HepG2 (cell line): ENCODE measurements at regions not wholly inside any gene's neighbourhood (a gene's known extent, or its start where the extent isn't known, plus 50 kb on each side); places are given as distances from the start of the nearest gene placed in this dataset.

Experiments used
- ATAC-seq: fragments of 200-7000 bp; cut with Tn5 transposase; 3 replicates; pipeline ENCODE4 v1.9.1; 2020; ENCODE audit warnings: mild to moderate bottlenecking, moderate library complexity
- BruUV-seq: library from RNA; stranded (reverse); fragments of 400-500 nt; replicated peaks from 2 replicates; lab custom pipeline; 2021; lab: Mats Ljungman, UMichigan
- CTCF ChIA-PET: fragments of 300-600 bp; formaldehyde crosslinking; extraction: SDS; loops from one replicate; lab custom pipeline; 2021; ENCODE audit warnings: low total read pairs, inconsistent platforms, low intra/inter-chr PET ratio; lab: Yijun Ruan, JAX
- POLR2A ChIA-PET: fragments of 350-600 bp; sonication (Branson Sonifier 250); formaldehyde crosslinking; loops from one replicate; lab custom pipeline; 2020; ENCODE audit warnings: antibody characterized with exemption, inconsistent platforms; lab: Yijun Ruan, JAX
- DNase-seq: peaks from one replicate; pipeline ENCODE4 v3.0.0-alpha.2; 2015; ENCODE audit warnings: low spot score
- FAIRE-seq: peaks from 3 replicates; lab custom pipeline; 2011; peaks lifted over from hg19 to GRCh38; lab: Jason Lieb, UNC
- H2AFZ ChIP-seq: one replicate; pipeline ENCODE4 v1.6.1; 2011; ENCODE audit warnings: low read length, inconsistent platforms
- H3K27ac ChIP-seq: fragments of 300-600 bp; 3 replicates; pipeline ENCODE4 v1.8.0; 2011; ENCODE audit warnings: mixed run types, mild to moderate bottlenecking, mixed read lengths, low read length, inconsistent platforms; ENCODE audit not compliant: insufficient read depth; ENCODE audit errors: extremely low read length
- H3K27me3 ChIP-seq, 2 experiments: fragments of 200-600 bp in 1 of 2; 2 replicates in 1 of 2; 3 replicates in 1 of 2; pipeline versions ENCODE4 v1.6.0 to v1.8.0; 2011; ENCODE audit warnings: low read length in 2 of 2, mild to moderate bottlenecking in 2 of 2, moderate library complexity in 2 of 2, inconsistent platforms in 1 of 2; ENCODE audit not compliant: insufficient read depth in 2 of 2, control insufficient read depth in 1 of 2
- H3K36me3 ChIP-seq, 2 experiments: fragments of 200-600 bp in 1 of 2; replicated peaks in 1 of 2; 2 replicates in 1 of 2; 3 replicates in 1 of 2; pipeline versions ENCODE4 v1.5.1 to v1.8.0; 2011; ENCODE audit warnings: low read length in 2 of 2, inconsistent platforms in 1 of 2; ENCODE audit not compliant: insufficient read depth in 2 of 2, control insufficient read depth in 1 of 2
- H3K4me1 ChIP-seq: 2 replicates; pipeline ENCODE4 v1.5.1; 2012; ENCODE audit warnings: low read length, inconsistent platforms; ENCODE audit not compliant: insufficient read depth
- H3K4me2 ChIP-seq: 2 replicates; pipeline ENCODE4 v1.6.0; 2011; ENCODE audit warnings: low read depth, low read length, inconsistent platforms
- H3K4me3 ChIP-seq, 3 experiments: fragments of 200-600 bp in 1 of 3; sonication (generic), shearing (Covaris generic) in 1 of 3; replicated peaks in 1 of 3; 2 replicates each; pipeline ENCODE4 v1.5.1; 2011 to 2016; ENCODE audit warnings: low read length in 3 of 3, inconsistent platforms in 2 of 3, low read depth in 2 of 3, mild to moderate bottlenecking in 2 of 3, control low read depth in 1 of 3, mixed read lengths in 1 of 3; ENCODE audit not compliant: insufficient read depth in 1 of 3
- H3K79me2 ChIP-seq: one replicate; pipeline ENCODE4 v1.6.1; 2011; ENCODE audit warnings: low read length, inconsistent platforms; ENCODE audit not compliant: insufficient read depth
- H3K9ac ChIP-seq: 2 replicates; pipeline ENCODE4 v1.6.0; 2011; ENCODE audit warnings: mild to moderate bottlenecking, low read depth, low read length, inconsistent platforms; ENCODE audit not compliant: insufficient read depth
- H3K9me3 ChIP-seq: 2 replicates; pipeline ENCODE4 v1.5.1; 2012; ENCODE audit warnings: mild to moderate bottlenecking, low read length
- H4K20me1 ChIP-seq: 2 replicates; pipeline ENCODE4 v1.6.0; 2011; ENCODE audit warnings: inconsistent platforms, mild to moderate bottlenecking, low read length, moderate library complexity; ENCODE audit not compliant: insufficient read depth
- SOX13 ChIP-seq, 3 experiments: fragments of 450-650 bp in 1 of 3; sonication (generic) in 1 of 3; formaldehyde crosslinking in 1 of 3; IDR thresholded peaks in 2 of 3; conservative IDR thresholded peaks in 1 of 3; 2 replicates each; pipeline versions ENCODE4 v1.5.0 to v1.6.1; 2016 to 2020; ENCODE audit warnings: antibody characterized with exemption in 1 of 3, mild to moderate bottlenecking in 1 of 3, missing compliant biosample characterization in 1 of 3, missing genetic modification reagents in 1 of 3, moderate library complexity in 1 of 3
- ZNF670 ChIP-seq: sonication (generic); formaldehyde crosslinking; IDR thresholded peaks from 2 replicates; pipeline ENCODE4 v1.8.0; 2022; ENCODE audit warnings: mild to moderate bottlenecking, missing genetic modification reagents, borderline replicate concordance
- WGBS: methylation state at CpG from one replicate; pipeline ENCODE4 v1.1.6; 2017; ENCODE audit warnings: low lambda C conversion rate; 5-methylcytosine and 5-hydroxymethylcytosine counted together
- in situ Hi-C: cut with HindIII; loops from 2 replicates; pipeline ENCODE4 v1.10.0; 2017; ENCODE audit warnings: low pct_unique_long_range_greater_than_20kb; ENCODE audit not compliant: extremely low pct_ligation_motif_present
- intact Hi-C: fragments of 100-400 bp; cut with micrococcal nuclease; formaldehyde crosslinking; loops from one replicate; pipeline ENCODE4 v1.10.0; 2022; ENCODE audit not compliant: unreplicated experiment
- TF ChIP-seq, protein P1 (sequence below): IDR thresholded peaks from 2 replicates; pipeline ENCODE4 v1.6.1; 2012; ENCODE audit warnings: low read length, improper control_type of control experiment

- TF ChIP-seq, protein P1, sequence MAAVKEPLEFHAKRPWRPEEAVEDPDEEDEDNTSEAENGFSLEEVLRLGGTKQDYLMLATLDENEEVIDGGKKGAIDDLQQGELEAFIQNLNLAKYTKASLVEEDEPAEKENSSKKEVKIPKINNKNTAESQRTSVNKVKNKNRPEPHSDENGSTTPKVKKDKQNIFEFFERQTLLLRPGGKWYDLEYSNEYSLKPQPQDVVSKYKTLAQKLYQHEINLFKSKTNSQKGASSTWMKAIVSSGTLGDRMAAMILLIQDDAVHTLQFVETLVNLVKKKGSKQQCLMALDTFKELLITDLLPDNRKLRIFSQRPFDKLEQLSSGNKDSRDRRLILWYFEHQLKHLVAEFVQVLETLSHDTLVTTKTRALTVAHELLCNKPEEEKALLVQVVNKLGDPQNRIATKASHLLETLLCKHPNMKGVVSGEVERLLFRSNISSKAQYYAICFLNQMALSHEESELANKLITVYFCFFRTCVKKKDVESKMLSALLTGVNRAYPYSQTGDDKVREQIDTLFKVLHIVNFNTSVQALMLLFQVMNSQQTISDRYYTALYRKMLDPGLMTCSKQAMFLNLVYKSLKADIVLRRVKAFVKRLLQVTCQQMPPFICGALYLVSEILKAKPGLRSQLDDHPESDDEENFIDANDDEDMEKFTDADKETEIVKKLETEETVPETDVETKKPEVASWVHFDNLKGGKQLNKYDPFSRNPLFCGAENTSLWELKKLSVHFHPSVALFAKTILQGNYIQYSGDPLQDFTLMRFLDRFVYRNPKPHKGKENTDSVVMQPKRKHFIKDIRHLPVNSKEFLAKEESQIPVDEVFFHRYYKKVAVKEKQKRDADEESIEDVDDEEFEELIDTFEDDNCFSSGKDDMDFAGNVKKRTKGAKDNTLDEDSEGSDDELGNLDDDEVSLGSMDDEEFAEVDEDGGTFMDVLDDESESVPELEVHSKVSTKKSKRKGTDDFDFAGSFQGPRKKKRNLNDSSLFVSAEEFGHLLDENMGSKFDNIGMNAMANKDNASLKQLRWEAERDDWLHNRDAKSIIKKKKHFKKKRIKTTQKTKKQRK: no peak
Observed at GRCh38 chr2:105584435-105585010, 160.2 kb upstream of the NCK2 start (continued).

GRCh38 chr2:105582952-105583660, 161.6 kb upstream of the NCK2 start:
- no peaks in the 10 kb centered on the region for H3K36me3 ChIP-seq
- no peak overlapping the region for H3K4me2 ChIP-seq
- H3K4me3 ChIP-seq: no peak overlapping the region
- H3K27ac ChIP-seq: no peak overlapping the region
- BruUV-seq: no TSS peak
- FAIRE-seq: no peak
- ChIA-PET POLR2A (no interaction called here), CTCF (no interaction called here)
- H3K9ac ChIP-seq: no peak overlapping the region
- no peak for TF ChIP-seq SOX13 (IDR thresholded peaks at IDR 0.05)
- peak in 1 of 2 experiments; percentile 13; a peak in 1 of 4 replicates for TF ChIP-seq SOX13 (CRISPR knock-in tag; conservative IDR thresholded peaks at IDR 0.05 in 1 of 2, IDR thresholded peaks at IDR 0.05 in 1 of 2)
- TF ChIP-seq ZNF670: no peak
- in situ Hi-C loops: no loop called here
- H3K27me3 ChIP-seq: no peaks in the 10 kb centered on the region; a peak in 2 of 5 replicates
- intact Hi-C loops: no loop called here
- peaks cover 12% of the 10 kb centered on the region for H3K4me1 ChIP-seq
- no peaks in the 10 kb centered on the region for H4K20me1 ChIP-seq
- WGBS: 10% methylated on average over 3 of the region's 3 CpGs
- no peaks in the 10 kb centered on the region for H3K9me3 ChIP-seq
- ATAC-seq: peak; percentile 46; the same call in 2 of the 3 replicates
- H3K79me2 ChIP-seq: no peaks in the 10 kb centered on the region
- H2AFZ ChIP-seq: no peak overlapping the region
- peak; percentile 70 for DNase-seq
